Astrocyte of the spinal cord (primary cell): ENCODE measurements at regions not wholly inside any gene's neighbourhood (a gene's known extent, or its start where the extent isn't known, plus 50 kb on each side); places are given as distances from the start of the nearest gene placed in this dataset.

Experiments
- DNase-seq: peaks from one replicate; pipeline ENCODE4 v3.0.0; 2011; ENCODE audit warnings: low read depth, low spot score
- H3K4me3 ChIP-seq: 2 replicates; pipeline ENCODE4 v1.5.1; 2011; ENCODE audit warnings: low read depth, mild to moderate bottlenecking, low read length, moderate library complexity
- CTCF ChIP-seq: IDR thresholded peaks from 2 replicates; pipeline ENCODE4 v1.5.1; 2012; ENCODE audit warnings: low read depth, mild to moderate bottlenecking, low read length, inconsistent platforms
- in situ Hi-C: cut with HindIII; loops from 2 replicates; pipeline ENCODE4 v1.10.0; 2017; ENCODE audit warnings: low sequenced_read_pairs

GRCh38 chr1:87958716-87959115 lies 630.0 kb downstream of the LMO4 start:
- TF ChIP-seq CTCF: no peak
- in situ Hi-C loops: no loop called here
- no peak for DNase-seq
- H3K4me3 ChIP-seq: no peak overlapping the region

GRCh38 chr1:87959236-87959635 lies 630.6 kb downstream of the LMO4 start:
- H3K4me3 ChIP-seq: no peak overlapping the region
- TF ChIP-seq CTCF: no peak
- DNase-seq: no peak
- in situ Hi-C loops: no loop called here

GRCh38 chr1:87961992-87962391 lies 633.3 kb downstream of the LMO4 start:
- H3K4me3 ChIP-seq: no peak overlapping the region
- no peak for TF ChIP-seq CTCF
- in situ Hi-C loops: no loop called here
- no peak for DNase-seq

GRCh38 chr1:87963556-87963955 lies 634.9 kb downstream of the LMO4 start:
- in situ Hi-C loops: no loop called here
- TF ChIP-seq CTCF: no peak
- no peak overlapping the region for H3K4me3 ChIP-seq
- DNase-seq: no peak

- no peak overlapping the region for H3K4me3 ChIP-seq
- in situ Hi-C loops: no loop called here
- DNase-seq: no peak
- TF ChIP-seq CTCF: no peak
Measured at GRCh38 chr1:87965193-87965592, 636.5 kb downstream of the LMO4 start.

DNA sequence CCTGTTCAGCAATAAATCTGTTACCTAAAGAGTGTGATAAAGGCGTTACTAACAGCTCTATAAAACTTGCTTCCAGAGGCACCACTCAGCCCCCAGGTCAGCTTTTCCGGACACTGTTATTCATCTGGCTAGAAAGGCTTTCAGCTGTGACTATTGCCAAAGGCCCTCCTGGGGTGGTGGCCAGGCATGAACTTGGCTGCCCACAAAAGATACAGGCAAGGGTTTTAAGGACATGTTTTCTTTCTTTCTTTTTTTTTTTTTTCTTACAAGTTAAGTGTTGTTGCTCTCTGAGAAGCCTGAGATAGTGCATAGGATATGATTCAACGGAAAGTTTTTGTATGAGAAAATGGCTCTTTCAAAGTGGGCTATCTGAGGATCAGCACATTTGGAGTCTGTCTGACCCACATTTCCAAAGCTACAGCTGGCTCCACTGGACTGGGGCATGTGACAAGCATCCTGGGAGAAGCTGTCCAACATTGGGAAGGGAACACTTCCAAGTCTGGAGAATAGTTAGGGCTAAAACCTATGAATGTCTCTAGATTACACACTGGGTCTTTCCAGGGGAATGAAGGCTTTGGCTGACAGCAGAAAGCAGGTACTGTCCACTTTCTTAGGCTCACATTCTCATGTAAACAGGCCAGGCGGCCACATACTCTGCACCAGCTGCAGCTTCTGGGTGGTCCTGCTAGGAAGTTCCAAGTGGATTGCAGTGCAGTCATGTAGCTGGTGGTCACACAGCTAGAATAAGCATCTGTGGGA lies 639.7 kb downstream of the LMO4 start:
- no peak for TF ChIP-seq CTCF
- in situ Hi-C loops: no loop called here
- no peak overlapping the region for H3K4me3 ChIP-seq
- DNase-seq: peak; percentile 85
